ENCODE measurements at regions not wholly inside any gene's neighbourhood (a gene's known extent, or its start where the extent isn't known, plus 50 kb on each side); places are given as distances from the start of the nearest gene placed in this dataset.

GRCh38 chr13:74758188-74758587, 624.0 kb upstream of the KLF12 start:
- DNase-seq (ENCODE audit: low read depth), result no peak
- TF ChIP-seq POLR2A (IDR thresholded peaks at IDR 0.05; ENCODE audit: extremely low read depth, insufficient read length) (no peak), MYC (IDR thresholded peaks at IDR 0.05; ENCODE audit: low read depth, low read length) (no peak)
- TF ChIP-seq, protein P1, sequence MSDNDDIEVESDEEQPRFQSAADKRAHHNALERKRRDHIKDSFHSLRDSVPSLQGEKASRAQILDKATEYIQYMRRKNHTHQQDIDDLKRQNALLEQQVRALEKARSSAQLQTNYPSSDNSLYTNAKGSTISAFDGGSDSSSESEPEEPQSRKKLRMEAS (IDR thresholded peaks at IDR 0.05; ENCODE audit: low read depth, low read length), result no peak
- TF ChIP-seq, protein P2, sequence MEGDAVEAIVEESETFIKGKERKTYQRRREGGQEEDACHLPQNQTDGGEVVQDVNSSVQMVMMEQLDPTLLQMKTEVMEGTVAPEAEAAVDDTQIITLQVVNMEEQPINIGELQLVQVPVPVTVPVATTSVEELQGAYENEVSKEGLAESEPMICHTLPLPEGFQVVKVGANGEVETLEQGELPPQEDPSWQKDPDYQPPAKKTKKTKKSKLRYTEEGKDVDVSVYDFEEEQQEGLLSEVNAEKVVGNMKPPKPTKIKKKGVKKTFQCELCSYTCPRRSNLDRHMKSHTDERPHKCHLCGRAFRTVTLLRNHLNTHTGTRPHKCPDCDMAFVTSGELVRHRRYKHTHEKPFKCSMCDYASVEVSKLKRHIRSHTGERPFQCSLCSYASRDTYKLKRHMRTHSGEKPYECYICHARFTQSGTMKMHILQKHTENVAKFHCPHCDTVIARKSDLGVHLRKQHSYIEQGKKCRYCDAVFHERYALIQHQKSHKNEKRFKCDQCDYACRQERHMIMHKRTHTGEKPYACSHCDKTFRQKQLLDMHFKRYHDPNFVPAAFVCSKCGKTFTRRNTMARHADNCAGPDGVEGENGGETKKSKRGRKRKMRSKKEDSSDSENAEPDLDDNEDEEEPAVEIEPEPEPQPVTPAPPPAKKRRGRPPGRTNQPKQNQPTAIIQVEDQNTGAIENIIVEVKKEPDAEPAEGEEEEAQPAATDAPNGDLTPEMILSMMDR (IDR thresholded peaks at IDR 0.05; ENCODE audit: low read depth, low read length), result no peak
- H3K4me3 ChIP-seq (ENCODE audit: low read depth, low read length), result no peak overlapping the region

DNA sequence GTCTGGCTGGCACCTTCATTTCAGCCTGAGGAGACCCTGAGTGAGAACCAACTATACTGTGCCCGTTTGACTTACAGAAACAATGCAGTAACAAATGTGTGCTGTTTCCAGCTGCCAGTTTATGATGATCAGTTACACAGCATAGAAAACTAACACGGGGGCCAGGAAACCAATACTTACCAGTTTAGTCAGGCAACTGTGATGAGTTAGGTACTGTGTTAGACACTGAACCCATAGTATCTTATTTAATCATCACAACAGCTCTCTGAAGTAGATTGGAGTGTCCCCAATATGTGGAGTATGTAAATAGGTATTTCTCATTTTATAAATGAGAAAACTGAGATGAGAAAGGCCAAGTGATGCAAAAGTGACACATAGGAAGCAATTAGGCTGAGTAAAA, 620.9 kb upstream of the KLF12 start:
- DNase-seq (ENCODE audit: low read depth), result no peak
- TF ChIP-seq, protein P1 (IDR thresholded peaks at IDR 0.05; ENCODE audit: low read depth, low read length), result no peak
- TF ChIP-seq POLR2A (IDR thresholded peaks at IDR 0.05; ENCODE audit: extremely low read depth, insufficient read length) (no peak), MYC (IDR thresholded peaks at IDR 0.05; ENCODE audit: low read depth, low read length) (no peak)
- TF ChIP-seq, protein P2 (IDR thresholded peaks at IDR 0.05; ENCODE audit: low read depth, low read length), result no peak
- H3K4me3 ChIP-seq (ENCODE audit: low read depth, low read length), result no peak overlapping the region

DNA sequence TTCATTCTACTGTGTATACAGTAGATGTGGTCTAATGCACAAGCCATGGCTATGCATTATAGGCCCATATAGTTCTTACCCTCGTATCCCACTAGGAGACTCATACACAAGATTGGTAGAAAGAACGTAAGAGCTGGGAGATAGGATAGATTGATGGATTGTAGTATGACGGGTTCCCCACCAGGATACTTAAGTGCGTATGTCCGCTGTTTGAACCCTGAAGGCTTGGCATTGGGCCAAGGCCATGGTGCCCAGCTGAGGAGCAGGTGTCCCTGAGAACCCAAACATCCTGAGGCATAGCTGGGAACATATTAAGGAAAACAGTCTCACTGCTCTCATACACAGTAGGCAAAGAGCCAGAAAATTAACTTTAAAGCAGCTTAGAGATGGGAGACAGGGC, 617.5 kb upstream of the KLF12 start:
- TF ChIP-seq, protein P2 (IDR thresholded peaks at IDR 0.05; ENCODE audit: low read depth, low read length), result no peak
- TF ChIP-seq MYC (IDR thresholded peaks at IDR 0.05; ENCODE audit: low read depth, low read length), result no peak
- TF ChIP-seq POLR2A (IDR thresholded peaks at IDR 0.05; ENCODE audit: extremely low read depth, insufficient read length), result no peak
- TF ChIP-seq, protein P1 (IDR thresholded peaks at IDR 0.05; ENCODE audit: low read depth, low read length), result no peak
- no peak overlapping the region for H3K4me3 ChIP-seq (ENCODE audit: low read depth, low read length)
- DNase-seq (ENCODE audit: low read depth), result no peak

GRCh38 chr13:74747186-74747955, 613.2 kb upstream of the KLF12 start:
- H3K4me3 ChIP-seq (ENCODE audit: low read depth, low read length), result no peak overlapping the region
- DNase-seq (ENCODE audit: low read depth), result no peak
- TF ChIP-seq, protein P2 (IDR thresholded peaks at IDR 0.05; ENCODE audit: low read depth, low read length), result no peak
- TF ChIP-seq MYC (IDR thresholded peaks at IDR 0.05; ENCODE audit: low read depth, low read length) (no peak), POLR2A (IDR thresholded peaks at IDR 0.05; ENCODE audit: extremely low read depth, insufficient read length) (no peak)
- TF ChIP-seq, protein P1 (IDR thresholded peaks at IDR 0.05; ENCODE audit: low read depth, low read length), result no peak

- TF ChIP-seq, protein P2 (IDR thresholded peaks at IDR 0.05; ENCODE audit: low read depth, low read length), result no peak
- TF ChIP-seq, protein P1 (IDR thresholded peaks at IDR 0.05; ENCODE audit: low read depth, low read length), result no peak
- TF ChIP-seq MYC (IDR thresholded peaks at IDR 0.05; ENCODE audit: low read depth, low read length), result no peak
- TF ChIP-seq POLR2A (IDR thresholded peaks at IDR 0.05; ENCODE audit: extremely low read depth, insufficient read length), result no peak
- H3K4me3 ChIP-seq (ENCODE audit: low read depth, low read length), result no peak overlapping the region
- DNase-seq (ENCODE audit: low read depth), result no peak
These were observed 609.8 kb upstream of the KLF12 start for GRCh38 chr13:74743992-74744391.

Measured in NB4 (cell line).